ENCODE measurements at regions not wholly inside any gene's neighbourhood (a gene's known extent, or its start where the extent isn't known, plus 50 kb on each side); places are given as distances from the start of the nearest gene placed in this dataset.

DNA sequence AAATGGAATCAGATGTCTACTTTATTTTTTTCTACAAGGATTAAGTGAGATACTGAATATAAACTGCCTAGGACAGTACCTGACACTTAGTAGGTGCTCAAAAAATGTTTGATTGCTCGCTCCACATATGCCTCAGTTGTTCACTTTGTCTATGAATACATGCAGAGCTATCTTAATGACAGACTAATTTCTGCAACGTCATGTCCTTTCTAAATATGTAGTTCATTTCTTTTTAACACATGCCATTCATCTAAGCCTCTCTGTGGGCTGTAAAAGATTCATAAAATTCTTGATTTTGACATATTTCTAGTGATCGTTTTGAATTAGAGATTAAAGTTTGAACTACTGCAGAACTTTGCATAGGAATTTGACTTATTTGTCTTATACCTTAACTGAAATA lies 176.3 kb upstream of the STXBP6 start:
- no peak overlapping the region for H3K4me3 ChIP-seq (ENCODE audit: low read depth, low read length)
- no peak for DNase-seq (ENCODE audit: low read depth)
- TF ChIP-seq, protein P1, sequence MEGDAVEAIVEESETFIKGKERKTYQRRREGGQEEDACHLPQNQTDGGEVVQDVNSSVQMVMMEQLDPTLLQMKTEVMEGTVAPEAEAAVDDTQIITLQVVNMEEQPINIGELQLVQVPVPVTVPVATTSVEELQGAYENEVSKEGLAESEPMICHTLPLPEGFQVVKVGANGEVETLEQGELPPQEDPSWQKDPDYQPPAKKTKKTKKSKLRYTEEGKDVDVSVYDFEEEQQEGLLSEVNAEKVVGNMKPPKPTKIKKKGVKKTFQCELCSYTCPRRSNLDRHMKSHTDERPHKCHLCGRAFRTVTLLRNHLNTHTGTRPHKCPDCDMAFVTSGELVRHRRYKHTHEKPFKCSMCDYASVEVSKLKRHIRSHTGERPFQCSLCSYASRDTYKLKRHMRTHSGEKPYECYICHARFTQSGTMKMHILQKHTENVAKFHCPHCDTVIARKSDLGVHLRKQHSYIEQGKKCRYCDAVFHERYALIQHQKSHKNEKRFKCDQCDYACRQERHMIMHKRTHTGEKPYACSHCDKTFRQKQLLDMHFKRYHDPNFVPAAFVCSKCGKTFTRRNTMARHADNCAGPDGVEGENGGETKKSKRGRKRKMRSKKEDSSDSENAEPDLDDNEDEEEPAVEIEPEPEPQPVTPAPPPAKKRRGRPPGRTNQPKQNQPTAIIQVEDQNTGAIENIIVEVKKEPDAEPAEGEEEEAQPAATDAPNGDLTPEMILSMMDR (conservative IDR thresholded peaks at IDR 0.05; ENCODE audit: low read depth, low read length) = no peak

DNA sequence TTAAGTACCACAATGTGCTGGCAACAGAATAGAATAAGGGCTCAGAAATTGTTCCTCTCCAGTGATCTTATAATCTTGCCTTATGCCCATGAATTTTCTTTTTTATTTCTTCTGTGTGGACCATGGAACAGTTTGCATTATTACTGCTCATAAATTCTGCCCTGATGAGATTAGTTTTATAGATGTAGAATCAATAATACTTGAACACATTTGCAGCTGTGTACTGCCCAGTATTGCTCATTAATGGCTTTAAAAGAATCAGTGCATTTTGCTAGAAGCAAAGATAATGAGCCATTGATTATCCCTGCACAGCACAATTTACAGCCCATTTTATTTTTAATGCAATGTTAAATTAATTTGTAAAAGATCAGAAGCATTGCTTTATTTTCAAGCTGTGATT lies 172.3 kb upstream of the STXBP6 start:
- TF ChIP-seq, protein P1 (conservative IDR thresholded peaks at IDR 0.05; ENCODE audit: low read depth, low read length) = no peak
- no peak for DNase-seq (ENCODE audit: low read depth)

DNA sequence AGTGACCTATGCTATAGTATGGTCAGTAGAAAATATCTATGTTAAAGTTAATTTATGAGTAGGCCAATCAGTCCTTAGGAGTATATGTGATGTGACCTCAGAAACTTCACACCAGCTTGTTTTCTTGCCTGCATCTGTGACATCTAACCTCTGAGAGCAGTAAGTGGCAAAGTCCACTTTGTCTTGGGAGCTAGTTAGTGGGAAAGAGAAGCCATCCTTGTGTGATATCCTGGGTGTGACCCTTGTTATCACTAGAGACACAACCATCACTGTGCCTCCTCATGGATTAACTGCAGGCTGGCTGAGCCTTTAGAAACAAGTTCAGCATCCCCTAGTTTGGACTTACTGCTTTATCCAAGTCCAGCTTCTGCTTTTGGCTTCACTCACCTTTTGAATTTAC lies 170.6 kb upstream of the STXBP6 start:
- H3K4me3 ChIP-seq (ENCODE audit: low read depth, low read length) = no peak overlapping the region
- TF ChIP-seq, protein P1 (conservative IDR thresholded peaks at IDR 0.05; ENCODE audit: low read depth, low read length) = no peak
- no peak for DNase-seq (ENCODE audit: low read depth)

More for the DNA sequence above, 172.3 kb upstream of the STXBP6 start:
- H3K4me3 ChIP-seq (ENCODE audit: low read depth, low read length) = no peak overlapping the region

DNA sequence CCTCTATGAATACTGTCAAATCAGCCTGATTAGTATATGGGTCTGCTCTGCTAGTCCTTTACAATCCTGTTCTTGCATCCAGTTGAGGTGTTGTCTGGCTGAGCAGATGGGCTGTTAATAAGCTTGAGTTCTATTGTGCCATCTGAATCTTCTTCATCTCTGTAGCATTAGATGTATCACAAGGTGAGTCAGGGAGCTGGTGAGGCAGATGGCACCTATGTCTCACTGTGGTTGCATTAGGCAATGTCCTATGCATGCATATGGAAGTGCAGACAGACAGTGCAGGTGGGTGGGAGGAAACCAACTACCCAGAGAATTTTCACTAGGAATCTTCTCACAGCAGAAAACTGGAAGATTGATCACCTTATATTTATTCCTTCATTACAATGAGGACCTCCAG lies 165.7 kb upstream of the STXBP6 start:
- no peak for DNase-seq (ENCODE audit: low read depth)
- TF ChIP-seq, protein P1 (conservative IDR thresholded peaks at IDR 0.05; ENCODE audit: low read depth, low read length) = no peak
- no peak overlapping the region for H3K4me3 ChIP-seq (ENCODE audit: low read depth, low read length)

DNA sequence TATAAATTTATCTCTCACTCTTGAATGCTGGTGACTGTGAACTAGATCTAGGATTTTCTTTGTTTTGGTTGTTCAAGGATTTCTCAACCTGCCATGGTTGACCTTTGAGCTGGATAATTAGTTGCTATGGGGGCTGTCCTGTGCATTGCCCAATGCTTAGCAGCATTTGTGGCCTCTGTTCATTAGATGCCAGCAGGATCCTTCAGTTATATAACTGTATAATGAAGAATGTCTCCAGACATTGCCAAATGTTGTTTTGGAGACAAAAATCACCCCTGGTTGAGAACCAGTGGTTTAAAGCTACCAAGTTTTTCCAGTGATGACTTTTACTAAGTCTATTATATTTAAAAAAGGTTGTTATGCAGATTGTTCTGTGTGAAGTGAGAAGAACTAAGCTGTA lies 147.9 kb upstream of the STXBP6 start:
- no peak overlapping the region for H3K4me3 ChIP-seq (ENCODE audit: low read depth, low read length)
- DNase-seq (ENCODE audit: low read depth) = no peak
- TF ChIP-seq, protein P1 (conservative IDR thresholded peaks at IDR 0.05; ENCODE audit: low read depth, low read length) = no peak

DNA sequence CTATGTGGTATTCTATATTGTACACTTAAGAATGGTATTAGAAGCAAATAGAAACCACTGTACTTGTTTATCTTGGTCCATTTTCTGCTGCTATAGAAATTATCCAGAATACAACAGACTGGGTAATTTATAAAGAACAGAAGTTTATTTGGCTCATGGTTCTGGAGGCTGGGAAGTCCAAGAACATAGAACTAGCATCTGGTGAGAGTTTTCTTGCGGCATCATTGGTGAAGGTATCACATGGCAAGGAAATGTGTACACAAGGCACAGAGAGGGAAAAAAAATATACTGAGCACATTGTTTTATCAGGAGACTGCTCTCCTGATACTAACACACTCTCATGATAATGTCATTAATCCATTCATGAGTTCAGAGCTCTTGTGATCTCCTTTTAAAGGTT lies 130.3 kb upstream of the STXBP6 start:
- no peak overlapping the region for H3K4me3 ChIP-seq (ENCODE audit: low read depth, low read length)
- TF ChIP-seq, protein P1 (conservative IDR thresholded peaks at IDR 0.05; ENCODE audit: low read depth, low read length) = no peak
- no peak for DNase-seq (ENCODE audit: low read depth)

DNA sequence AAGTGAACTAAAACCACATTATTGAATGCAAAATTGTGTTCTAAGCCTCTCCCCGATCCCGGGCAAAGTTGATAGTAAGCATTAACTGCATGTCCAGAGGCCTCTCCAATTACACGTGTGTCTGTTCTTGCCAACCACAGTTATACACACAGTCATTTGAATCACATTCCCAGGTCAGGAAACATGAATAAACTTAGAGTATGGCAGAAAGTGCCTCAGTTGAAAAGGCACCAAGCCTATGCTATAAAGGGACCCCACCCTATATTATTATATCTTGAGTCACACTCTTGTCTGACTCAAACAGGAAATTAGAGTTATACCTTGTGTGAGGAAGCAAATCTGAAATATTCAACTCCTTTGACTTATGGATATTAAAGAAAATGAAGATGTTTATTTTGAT lies 128.3 kb upstream of the STXBP6 start:
- TF ChIP-seq, protein P1 (conservative IDR thresholded peaks at IDR 0.05; ENCODE audit: low read depth, low read length) = no peak
- H3K4me3 ChIP-seq (ENCODE audit: low read depth, low read length) = no peak overlapping the region
- no peak for DNase-seq (ENCODE audit: low read depth)

All from choroid plexus epithelial cell (primary cell).